ENCODE measurements at regions not wholly inside any gene's neighbourhood (a gene's known extent, or its start where the extent isn't known, plus 50 kb on each side); places are given as distances from the start of the nearest gene placed in this dataset.

DNA sequence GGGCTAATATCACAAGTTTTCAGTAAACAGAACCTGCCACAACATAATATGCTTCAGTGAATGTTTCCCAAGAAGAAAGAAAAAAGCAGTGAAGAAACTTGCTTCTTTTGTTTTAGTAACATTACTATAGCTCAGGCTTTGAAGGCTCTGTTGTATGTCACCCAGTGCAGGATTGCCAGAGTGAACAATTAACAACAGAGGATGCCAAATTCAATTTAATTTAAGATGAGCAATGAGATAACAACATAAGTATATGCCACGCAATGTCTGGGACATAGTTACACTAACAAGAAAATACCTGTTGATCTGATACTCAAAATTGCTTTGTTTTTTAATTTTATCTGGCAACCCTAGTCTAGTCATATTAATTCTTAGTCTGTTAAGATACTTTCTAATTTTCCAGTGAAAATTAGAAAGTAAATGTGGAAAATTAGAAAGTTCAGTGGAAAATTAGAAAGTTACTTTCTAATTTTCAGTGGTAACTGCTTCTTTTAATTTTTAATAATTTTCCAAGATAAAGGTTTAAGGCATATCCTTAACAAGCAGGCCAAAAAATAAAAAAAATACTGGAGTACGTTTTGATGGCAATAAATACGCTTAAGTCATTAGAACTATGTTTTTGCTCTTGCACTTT is 336.3 kb downstream of the SLITRK6 start:
- no peak for DNase-seq (ENCODE audit: low spot score)

DNA sequence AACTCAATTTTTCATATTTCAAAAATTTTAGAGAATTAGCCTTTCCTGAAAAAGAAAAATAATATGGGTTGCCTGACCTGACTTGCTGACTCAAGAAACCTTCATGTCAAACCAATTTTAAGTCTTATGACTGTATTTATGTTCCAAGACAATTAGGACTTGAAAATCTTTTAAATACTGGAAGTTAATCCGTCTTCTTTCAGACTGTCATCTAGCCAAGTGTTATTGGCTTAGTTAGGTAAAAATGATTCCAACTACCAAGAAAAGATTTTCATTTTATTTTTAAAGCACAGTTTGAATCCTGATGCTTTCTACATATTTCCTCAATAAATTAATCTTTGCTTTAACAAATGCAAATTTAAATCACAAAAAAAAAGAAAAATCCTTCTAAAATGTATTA is 337.6 kb downstream of the SLITRK6 start:
- DNase-seq (ENCODE audit: low spot score), result no peak

DNA sequence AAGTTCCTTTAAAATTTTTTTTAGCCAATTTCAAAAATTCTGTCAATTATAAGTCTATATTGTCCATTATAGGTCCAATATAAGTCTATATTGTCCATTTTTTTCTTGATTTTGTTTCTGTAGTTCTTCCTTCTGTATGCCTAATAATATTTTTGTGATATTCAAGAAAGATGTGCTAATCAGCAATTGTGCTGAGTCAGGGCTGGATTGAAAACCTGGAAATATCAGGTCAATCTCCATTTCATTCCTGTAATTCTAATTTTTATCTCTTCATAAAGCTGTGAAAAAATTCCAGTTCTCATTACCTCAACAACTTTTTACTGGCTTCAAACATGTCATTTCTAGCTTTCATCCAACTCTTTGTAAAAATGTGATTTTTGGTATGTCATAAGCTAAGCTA is 353.7 kb downstream of the SLITRK6 start:
- no peak for DNase-seq (ENCODE audit: low spot score)

DNA sequence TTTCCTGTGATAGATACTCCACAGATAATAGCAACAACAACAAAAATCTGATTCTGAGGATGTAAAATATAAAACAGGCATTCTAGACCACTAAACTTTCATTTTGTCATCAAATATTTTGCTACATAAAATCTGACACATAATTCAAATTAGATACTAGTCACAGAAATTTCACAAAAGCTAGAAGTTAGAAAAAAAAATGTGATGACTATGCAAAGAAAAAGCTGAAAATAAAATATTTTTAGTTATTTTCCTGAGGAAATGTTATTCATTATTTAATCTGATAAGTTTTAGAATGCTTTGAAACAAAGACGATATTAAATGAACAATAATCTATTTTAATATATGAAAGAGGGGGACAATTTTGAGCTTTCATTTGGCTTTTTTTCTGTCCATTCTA is 357.2 kb downstream of the SLITRK6 start:
- DNase-seq (ENCODE audit: low spot score), result no peak

DNA sequence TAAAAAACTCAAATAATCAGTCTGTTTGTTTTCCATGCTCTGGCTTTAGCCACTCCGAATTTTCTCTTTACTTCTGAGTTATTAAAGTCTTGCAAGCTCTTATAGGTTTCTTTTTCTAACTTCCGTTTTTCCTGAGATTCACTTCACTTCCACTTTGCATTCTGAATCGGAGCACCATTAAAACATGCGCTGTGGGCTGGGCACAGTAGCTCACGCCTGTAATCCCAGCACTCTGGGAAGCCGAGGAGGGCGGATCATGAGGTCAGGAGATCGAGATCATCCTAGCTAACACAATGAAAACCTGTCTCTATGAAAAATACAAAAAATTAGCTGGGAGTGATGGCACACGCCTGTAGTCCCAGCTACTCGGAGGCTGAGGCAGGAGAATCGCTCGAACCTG is 357.9 kb downstream of the SLITRK6 start:
- DNase-seq (ENCODE audit: low spot score), result no peak

DNA sequence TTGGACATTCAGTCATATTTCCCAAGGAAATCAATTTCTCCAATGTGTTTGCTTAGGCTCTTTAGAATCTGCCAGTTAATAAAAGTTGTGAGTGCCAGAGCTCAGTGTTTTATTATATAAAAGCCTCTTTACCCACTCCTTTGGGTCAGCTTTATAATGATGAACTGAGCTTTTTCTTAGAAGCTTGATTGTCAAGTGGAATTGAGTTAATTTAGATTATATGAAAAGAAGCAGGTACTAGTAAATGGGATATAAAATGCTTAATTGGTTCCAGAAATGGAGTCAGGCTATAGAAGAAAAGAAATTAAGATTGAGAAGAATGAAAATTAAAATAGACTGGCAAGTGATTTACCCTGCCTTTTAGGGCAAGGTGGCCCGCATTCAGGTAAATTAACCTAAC is 363.2 kb downstream of the SLITRK6 start:
- DNase-seq (ENCODE audit: low spot score), result no peak

DNA sequence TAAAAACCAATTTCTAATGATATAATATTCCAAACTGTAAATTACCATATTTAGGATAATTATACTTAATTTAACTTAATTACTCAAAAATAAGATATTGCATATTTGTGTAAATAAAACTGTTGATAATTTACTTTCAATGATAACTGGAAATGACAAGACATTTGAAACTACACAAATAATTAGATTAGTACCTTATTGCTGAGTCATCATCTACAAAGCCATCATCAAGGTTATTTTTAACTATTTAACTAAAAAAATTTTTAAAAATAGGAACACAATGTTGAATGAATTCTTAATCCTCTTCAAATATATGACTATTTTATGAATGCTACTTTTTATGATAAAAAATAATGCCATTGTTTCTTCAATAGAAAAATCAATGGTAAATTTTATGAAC is 364.3 kb downstream of the SLITRK6 start:
- DNase-seq (ENCODE audit: low spot score), result no peak

DNA sequence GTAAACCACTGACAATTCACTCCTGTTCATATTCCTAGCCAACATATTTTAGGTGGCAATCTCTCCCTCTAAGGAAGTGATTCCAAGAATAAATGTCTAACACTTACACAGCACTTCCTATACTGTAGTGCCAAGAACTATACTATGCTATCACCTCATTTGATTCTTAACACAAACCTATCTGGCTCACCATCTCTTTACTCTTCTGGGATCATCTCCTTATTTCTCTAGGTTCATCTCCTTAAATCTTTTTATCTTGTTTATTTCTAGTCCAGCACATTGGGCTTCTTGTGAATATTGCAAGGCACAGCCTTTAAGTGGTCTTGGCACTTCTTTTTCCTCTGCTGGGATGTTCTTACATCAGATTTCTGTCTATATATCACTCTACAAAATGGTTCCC is 366.3 kb downstream of the SLITRK6 start:
- DNase-seq (ENCODE audit: low spot score), result no peak

DNA sequence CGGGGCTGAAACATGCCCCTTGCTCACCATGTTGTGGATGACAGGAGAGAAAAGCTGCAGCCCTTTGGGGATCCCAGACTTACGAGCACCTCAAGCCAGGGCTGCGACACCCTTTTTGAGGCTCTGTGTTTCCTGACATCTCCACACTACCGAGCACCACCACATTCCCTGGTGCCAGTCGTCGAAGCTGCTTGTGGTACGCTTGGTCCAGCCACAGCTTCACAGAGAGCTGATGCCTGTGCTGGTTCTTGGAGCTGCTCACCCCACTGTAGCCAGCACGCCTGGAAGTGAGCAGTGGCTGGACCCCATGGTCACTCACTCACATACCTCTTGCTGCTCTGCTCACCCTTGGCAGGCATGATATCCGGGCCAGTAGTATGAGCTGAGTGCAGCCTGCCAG is 367.5 kb downstream of the SLITRK6 start:
- no peak for DNase-seq (ENCODE audit: low spot score)

DNA sequence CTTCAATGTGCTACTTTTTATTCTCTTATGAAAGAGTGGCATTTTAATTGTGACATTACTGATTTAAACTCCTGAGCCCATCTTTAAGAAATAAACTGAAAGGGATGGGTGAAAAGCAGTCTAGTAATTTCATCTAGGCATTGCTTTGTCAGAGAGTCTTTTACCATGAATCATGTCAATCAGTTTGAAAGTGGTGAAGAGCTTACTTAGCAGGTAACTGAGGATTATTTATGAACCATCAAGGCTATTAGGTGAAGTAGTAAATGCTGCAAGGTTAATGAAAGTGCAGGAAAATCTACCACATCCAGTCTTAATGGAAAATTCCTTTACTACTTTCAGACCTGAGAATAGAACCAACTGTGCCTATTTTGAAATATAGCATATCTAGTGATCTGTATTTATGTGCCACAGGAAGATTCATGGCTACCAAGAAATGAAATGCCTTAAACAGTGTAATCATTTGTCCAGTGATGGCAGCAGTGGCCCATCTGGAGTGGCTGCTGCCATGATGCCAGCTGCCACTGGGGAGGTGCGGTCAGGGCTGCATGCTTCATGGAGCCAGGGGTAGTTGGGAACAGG is 368.9 kb downstream of the SLITRK6 start:
- DNase-seq (ENCODE audit: low spot score), result no peak

DNA sequence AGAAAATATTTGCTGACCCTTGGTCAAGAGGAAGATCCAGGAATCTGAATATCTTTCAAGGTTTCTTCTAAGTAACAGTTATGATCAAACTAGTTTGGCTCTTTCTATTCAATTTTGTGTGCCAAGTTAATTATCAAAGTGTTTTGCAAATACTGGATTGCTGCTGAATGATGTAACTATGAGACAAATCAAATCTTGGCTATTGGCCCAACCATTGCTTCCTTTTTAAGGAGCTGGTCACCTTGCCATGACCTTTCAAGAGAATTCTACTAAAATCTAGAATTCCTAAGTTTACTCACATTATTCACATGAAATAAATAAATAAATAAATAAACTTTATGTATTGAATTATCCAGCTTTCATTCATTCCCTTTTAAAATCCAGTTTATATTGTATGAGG is 371.8 kb downstream of the SLITRK6 start:
- DNase-seq (ENCODE audit: low spot score), result no peak

DNA sequence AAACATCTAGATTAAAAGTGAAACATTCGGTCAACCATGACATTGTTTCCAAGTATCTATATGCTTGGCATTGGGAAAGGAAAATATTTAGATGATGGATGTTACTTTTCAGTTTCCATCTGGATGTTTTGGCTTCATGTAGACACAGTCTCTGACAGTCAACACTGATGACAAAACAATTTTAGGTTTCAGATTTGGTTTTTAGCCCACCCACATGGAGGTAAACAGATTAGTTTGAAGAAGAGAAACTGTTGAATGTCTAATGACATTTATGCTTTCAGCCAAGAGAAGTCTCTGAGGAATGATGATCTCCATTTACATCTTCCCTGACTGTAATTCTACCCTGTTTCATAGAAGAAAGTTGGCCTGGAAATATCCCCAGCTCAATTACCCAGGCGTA is 379.1 kb downstream of the SLITRK6 start:
- DNase-seq (ENCODE audit: low spot score), result no peak

DNA sequence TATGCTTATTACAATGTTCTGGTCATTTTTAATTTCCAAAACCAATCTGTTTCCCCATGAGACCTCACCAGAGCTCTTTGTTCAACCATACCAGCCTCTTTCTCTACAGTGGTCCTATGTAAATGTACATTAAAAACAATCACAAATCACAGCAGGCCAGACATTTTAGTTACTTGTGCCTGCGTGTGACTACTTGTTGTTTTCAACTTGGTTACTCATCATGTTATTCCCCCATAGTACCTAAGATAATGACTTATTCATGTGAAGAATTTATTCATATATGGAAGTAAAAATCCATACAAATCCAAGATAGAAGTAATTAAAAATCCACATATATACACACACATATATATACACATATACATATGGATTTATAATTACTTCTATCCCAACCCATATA is 379.6 kb downstream of the SLITRK6 start:
- DNase-seq (ENCODE audit: low spot score), result no peak

DNA sequence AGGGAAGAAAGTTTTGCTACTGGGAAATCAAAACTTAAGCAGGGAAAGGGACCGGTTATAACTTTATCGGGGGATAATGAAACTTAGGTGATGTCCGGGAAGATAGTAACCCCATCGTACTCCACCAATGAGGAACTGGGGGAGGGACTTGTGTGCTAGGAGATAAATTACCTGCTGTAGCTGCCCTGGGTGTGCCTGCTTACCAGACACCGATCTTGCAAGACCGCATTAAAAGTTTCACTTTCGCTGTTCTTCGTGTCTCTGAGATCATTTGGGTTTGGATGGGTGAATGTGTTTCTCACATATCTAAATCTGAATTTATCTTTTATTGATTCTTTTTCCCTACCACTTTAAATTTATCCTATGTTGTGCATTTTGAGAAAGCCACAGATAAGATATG is 381.4 kb downstream of the SLITRK6 start:
- no peak for DNase-seq (ENCODE audit: low spot score)

DNA sequence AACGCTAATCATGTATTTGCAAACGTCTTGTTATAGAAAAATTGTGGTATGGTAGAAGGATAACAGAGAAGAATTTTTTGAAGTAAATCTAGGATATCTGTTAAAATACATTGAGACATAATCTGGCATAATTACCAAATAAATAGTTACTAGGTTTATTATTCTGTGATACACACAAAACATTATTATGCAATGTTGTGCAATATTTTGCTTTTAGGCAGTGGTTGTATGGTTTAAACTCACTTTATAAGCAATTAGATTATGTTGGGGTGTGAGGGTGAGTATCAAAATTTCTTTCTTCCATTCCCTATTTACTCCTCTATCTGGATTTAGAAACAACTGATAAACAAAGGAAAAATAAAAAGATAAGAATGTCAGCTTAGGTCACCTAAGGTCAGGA is 385.6 kb downstream of the SLITRK6 start:
- DNase-seq (ENCODE audit: low spot score), result no peak

DNA sequence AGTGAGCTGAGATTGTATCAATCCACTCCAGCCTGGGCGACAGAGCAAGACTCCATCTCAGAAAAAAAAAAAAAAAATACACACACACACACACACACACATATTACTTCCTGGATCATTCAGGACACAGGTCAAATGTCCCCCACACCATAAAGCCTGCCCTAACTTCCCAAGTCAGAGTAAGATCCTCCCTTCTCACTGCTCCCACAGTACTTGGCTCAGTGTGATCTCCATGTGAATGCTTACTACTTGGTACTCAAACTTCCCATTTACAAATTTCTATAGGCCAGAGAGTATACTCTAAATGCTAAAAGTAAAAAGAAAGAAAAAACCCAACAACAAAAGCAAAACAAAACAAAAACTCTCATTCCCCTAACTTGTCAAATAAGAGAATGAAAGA is 386.8 kb downstream of the SLITRK6 start:
- no peak for DNase-seq (ENCODE audit: low spot score)

DNA sequence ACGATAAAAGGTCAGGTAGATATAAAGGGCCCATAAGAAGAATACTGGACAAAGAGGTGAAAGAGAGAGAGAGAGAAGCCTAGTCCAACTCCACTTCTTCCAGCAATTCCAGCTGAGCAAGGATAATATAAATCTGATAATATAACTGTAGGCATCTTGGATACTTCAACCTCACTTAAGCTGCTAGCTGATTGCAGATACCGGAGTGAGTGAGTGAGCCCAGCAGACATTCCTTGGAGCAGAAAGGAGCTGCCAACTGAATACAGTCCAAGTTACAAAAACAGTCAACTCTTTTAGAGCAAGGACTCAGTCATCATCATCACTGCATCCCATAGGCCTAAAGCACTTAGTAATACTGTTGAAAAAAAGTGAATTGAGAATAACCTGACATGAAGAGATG is 387.6 kb downstream of the SLITRK6 start:
- DNase-seq (ENCODE audit: low spot score), result no peak

DNA sequence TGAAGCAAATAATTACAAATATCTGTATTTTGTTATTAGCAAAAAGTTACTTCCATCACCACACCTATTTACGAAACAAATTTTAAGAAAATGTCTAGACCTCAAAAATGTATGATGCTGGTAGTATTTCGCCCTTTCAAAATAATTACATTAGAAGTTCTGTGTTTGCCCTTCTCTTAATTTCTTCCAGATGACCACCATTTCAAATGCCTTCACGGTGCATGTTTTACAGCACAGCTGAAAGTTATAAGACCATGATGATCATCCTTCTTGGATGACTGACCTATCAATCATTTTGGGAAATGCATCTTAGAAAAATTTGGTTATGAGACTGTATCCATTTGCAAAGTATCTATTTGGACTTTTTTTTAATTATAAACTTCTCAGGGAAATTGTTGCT is 390.8 kb downstream of the SLITRK6 start:
- no peak for DNase-seq (ENCODE audit: low spot score)

DNA sequence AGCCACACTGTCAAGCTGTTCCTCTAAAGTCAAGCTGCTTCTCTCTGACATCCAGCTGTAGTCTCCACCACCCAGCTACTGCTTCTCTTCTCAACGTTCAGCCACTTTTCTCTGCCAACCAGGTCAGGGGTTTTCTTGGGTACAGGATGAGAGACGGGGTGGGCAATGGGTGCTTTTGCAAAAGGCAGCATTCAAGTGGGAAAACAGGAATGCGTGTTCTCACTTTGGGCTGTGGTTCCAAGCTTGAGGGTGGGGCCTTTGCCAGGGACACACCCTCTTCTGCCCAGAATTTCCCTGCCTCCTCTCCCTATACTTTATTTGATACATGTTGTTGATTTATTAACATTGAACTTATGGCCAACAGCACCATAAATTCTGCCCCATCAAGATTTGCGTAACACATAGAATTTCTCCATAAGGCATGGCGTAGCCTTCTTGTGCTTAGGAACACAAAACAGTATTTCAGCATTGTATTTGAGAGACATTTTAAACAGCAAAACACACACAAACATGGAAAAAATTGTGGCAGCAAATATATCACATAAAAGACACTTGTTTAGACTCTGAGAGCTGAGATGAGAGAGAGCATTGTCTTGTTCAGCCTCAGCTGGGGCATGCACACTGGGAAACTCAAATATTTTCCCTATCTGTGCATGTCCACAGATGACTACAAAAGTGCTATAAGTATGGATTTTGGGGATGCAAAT is 392.8 kb downstream of the SLITRK6 start:
- DNase-seq (ENCODE audit: low spot score), result no peak

DNA sequence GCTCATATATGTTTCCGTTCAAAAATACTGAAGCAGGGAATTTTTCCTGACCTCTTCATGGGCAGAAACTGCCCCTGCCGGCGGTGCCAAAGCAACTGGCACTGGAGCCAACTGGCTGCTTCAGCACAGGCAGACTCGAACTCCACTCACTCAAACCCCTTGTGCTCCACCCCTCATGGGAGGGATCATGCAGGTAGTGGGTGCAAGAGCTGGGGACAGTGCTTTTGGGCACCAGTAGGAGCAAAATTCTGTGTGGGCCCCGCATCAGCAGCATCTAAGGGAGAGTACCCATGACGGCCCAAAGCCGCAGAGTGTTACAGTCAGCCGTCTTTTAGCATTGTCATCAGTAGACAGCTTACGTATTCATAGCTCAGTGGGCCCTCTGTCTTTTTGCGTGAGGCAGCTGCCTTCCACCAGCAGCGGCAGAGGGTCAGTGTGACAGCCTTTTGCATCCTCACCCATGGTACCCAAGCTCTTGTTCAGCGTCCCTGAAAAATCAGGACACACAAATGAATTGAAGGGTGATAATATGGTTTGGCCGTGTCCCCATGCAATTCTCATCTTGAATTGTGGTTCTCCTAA is 393.8 kb downstream of the SLITRK6 start:
- no peak for DNase-seq (ENCODE audit: low spot score)

DNA sequence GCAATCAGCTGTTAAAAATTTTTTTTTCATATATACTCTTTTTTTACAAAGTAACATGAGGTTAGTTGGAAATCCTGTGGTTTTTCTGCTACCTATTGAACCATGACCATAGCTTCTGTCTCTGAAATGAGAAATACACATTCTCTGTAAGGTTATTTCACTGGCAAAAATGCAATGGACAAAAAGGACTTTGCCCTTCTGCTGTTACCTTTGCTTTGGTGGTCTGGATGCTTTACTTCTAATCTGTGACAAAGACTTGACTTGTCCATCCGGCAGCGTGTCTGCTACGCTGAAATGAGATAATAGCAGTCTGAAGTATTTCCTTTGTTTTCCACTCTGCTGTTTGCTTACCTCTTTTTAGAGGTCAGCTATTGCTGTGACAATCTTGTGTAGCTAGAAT is 412.8 kb downstream of the SLITRK6 start:
- no peak for DNase-seq (ENCODE audit: low spot score)

DNA sequence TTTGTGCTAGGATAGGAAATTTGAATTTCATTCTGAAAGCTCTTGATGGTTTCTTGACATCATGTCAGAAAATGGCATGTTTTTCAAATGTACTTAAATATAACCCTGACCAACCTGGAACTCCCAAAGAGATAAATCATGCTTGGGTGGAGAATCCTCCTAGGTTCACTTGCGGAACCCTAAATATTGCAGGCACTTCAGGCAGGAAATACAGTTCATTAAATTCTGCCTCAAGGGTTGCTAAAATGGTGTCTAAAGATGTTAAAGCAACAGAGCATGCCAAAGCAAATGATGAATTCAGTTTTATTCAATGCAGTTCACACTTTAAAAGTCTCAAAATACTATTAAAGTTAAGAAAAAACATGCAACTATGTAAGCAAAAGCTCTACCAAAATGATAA is 415.9 kb downstream of the SLITRK6 start:
- no peak for DNase-seq (ENCODE audit: low spot score)

DNA sequence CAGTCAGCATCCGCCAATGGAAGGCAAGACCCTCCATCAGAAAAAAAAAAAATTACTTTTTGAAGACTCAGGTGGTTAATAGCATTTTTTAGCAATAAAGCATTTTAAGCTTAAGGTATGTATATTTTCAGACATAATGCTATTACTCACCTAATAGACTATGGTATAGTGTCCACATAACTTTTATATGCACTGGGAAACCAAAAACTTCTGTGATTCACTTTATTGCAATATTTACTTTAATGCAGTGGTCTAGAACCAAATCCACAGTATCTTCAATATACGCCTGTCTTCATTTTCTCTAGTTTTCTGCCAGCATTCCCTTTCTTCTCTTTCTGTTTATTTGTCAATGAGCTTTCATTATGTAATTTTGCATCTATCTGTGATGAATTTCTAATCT is 418.1 kb downstream of the SLITRK6 start:
- DNase-seq (ENCODE audit: low spot score), result no peak

DNA sequence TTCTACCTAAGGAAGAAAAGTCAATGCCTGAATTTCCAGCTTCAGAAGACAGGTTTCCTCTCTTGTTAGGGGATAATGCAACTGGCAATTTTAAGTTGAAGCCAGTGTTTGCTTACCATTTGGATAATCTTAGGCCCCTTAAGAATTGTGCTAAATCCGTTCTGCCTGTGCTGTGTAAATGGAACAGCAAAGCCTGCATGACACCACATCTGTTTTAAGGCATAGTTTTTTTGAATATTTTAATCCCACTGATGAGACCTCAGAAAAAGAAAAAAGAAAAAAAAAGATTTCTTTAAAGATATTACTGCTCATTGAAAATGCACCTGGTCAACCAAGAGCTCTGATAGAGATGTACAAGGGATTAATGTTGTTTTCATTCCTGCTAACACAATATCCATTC is 419.2 kb downstream of the SLITRK6 start:
- no peak for DNase-seq (ENCODE audit: low spot score)
